Adipocyte (in vitro differentiated cells): ENCODE measurements at regions not wholly inside any gene's neighbourhood (a gene's known extent, or its start where the extent isn't known, plus 50 kb on each side); places are given as distances from the start of the nearest gene placed in this dataset.
"Not testable (repeated sequence)": the region's sequence is repeated elsewhere in the genome, so short reads cannot be mapped to it uniquely, and the experiment has no call there.

Experiments used
- DNase-seq: peaks from one replicate; pipeline ENCODE4 v3.0.0-alpha.2; 2015; ENCODE audit warnings: low read depth
- H3K27me3 ChIP-seq: replicated peaks from 2 replicates; pipeline ENCODE4 v1.7.0; 2013; ENCODE audit warnings: mild to moderate bottlenecking, low read length, moderate library complexity; ENCODE audit not compliant: control insufficient read depth, insufficient read depth
- H3K36me3 ChIP-seq: 2 replicates; pipeline ENCODE4 v1.7.0; 2013; ENCODE audit warnings: low read length, mild to moderate bottlenecking, moderate library complexity; ENCODE audit not compliant: control insufficient read depth, insufficient read depth, severe bottlenecking
- H3K4me1 ChIP-seq: 2 replicates; pipeline ENCODE4 v1.7.0; 2013; ENCODE audit warnings: mild to moderate bottlenecking, low read length, moderate library complexity; ENCODE audit not compliant: control insufficient read depth, insufficient read depth
- H3K4me3 ChIP-seq: 2 replicates; pipeline ENCODE4 v1.7.0; 2013; ENCODE audit warnings: mild to moderate bottlenecking, low read length, moderate library complexity
- H3K9ac ChIP-seq: 2 replicates; pipeline ENCODE4 v1.7.0; 2013; ENCODE audit warnings: mild to moderate bottlenecking, low read length, moderate library complexity
- H3K9me3 ChIP-seq: 2 replicates; pipeline ENCODE4 v1.7.0; 2013; ENCODE audit warnings: mild to moderate bottlenecking, low read length, moderate library complexity; ENCODE audit not compliant: control insufficient read depth

GRCh38 chr13:55038230-55038629, 2009.6 kb downstream of the OLFM4 start:
- no peaks in the 10 kb centered on the region for H3K9me3 ChIP-seq
- no peak overlapping the region for H3K4me3 ChIP-seq
- no peaks in the 10 kb centered on the region for H3K36me3 ChIP-seq
- H3K4me1 ChIP-seq = no peaks in the 10 kb centered on the region
- H3K27me3 ChIP-seq = no peaks in the 10 kb centered on the region
- H3K9ac ChIP-seq = no peak overlapping the region
- no peak for DNase-seq

- H3K9me3 ChIP-seq, H3K4me3 ChIP-seq, H3K4me1 ChIP-seq, H3K36me3 ChIP-seq, H3K9ac ChIP-seq, DNase-seq, H3K27me3 ChIP-seq: not testable (repeated sequence)
Observed at GRCh38 chr13:55053891-55054550, 2025.4 kb downstream of the OLFM4 start.

GRCh38 chr13:55055666-55056065, 2027.1 kb downstream of the OLFM4 start:
- not testable (repeated sequence) for H3K4me3 ChIP-seq, H3K9ac ChIP-seq, H3K27me3 ChIP-seq, DNase-seq, H3K36me3 ChIP-seq, H3K9me3 ChIP-seq, H3K4me1 ChIP-seq

- no peak overlapping the region for H3K4me3 ChIP-seq
- no peaks in the 10 kb centered on the region for H3K27me3 ChIP-seq
- no peaks in the 10 kb centered on the region for H3K36me3 ChIP-seq
- no peak overlapping the region for H3K9ac ChIP-seq
- no peaks in the 10 kb centered on the region for H3K4me1 ChIP-seq
- no peaks in the 10 kb centered on the region for H3K9me3 ChIP-seq
- DNase-seq = no peak
Observed at GRCh38 chr13:55062662-55063061, 2034.0 kb downstream of the OLFM4 start.

GRCh38 chr13:55067946-55068345, 2039.3 kb downstream of the OLFM4 start:
- Histone ChIP-seq H3K36me3 (no peaks in the 10 kb centered on the region), H3K4me1 (no peaks in the 10 kb centered on the region), H3K4me3 (no peak overlapping the region), H3K27me3 (no peaks in the 10 kb centered on the region), H3K9ac (no peak overlapping the region), H3K9me3 (no peaks in the 10 kb centered on the region)
- no peak for DNase-seq

- Histone ChIP-seq H3K4me1 (no peaks in the 10 kb centered on the region), H3K4me3 (no peak overlapping the region), H3K9ac (no peak overlapping the region), H3K27me3 (no peaks in the 10 kb centered on the region), H3K36me3 (no peaks in the 10 kb centered on the region), H3K9me3 (no peaks in the 10 kb centered on the region)
- no peak for DNase-seq
Observed at GRCh38 chr13:55069746-55070145, 2041.1 kb downstream of the OLFM4 start.

- Histone ChIP-seq H3K4me3 (no peak overlapping the region), H3K4me1 (no peaks in the 10 kb centered on the region), H3K27me3 (no peaks in the 10 kb centered on the region), H3K36me3 (no peaks in the 10 kb centered on the region), H3K9ac (no peak overlapping the region), H3K9me3 (no peaks in the 10 kb centered on the region)
- DNase-seq = no peak
Observed at GRCh38 chr13:55073000-55073399, 2044.4 kb downstream of the OLFM4 start.

GRCh38 chr13:55084630-55085029, 2056.0 kb downstream of the OLFM4 start:
- no peak for DNase-seq
- no peak overlapping the region for H3K9ac ChIP-seq
- H3K4me1 ChIP-seq = no peaks in the 10 kb centered on the region
- H3K27me3 ChIP-seq = no peaks in the 10 kb centered on the region
- H3K4me3 ChIP-seq = no peak overlapping the region
- H3K36me3 ChIP-seq = no peaks in the 10 kb centered on the region
- no peaks in the 10 kb centered on the region for H3K9me3 ChIP-seq

GRCh38 chr13:55087085-55087484, 2053.6 kb upstream of the PRR20A start:
- H3K4me3 ChIP-seq = no peak overlapping the region
- H3K27me3 ChIP-seq = no peaks in the 10 kb centered on the region
- H3K4me1 ChIP-seq = no peaks in the 10 kb centered on the region
- no peaks in the 10 kb centered on the region for H3K36me3 ChIP-seq
- H3K9me3 ChIP-seq = no peaks in the 10 kb centered on the region
- no peak for DNase-seq
- H3K9ac ChIP-seq = no peak overlapping the region

- H3K36me3 ChIP-seq = no peaks in the 10 kb centered on the region
- H3K4me1 ChIP-seq = no peaks in the 10 kb centered on the region
- H3K9me3 ChIP-seq = no peaks in the 10 kb centered on the region
- DNase-seq = no peak
- H3K27me3 ChIP-seq = no peaks in the 10 kb centered on the region
- no peak overlapping the region for H3K9ac ChIP-seq
- H3K4me3 ChIP-seq = no peak overlapping the region
Observed at GRCh38 chr13:55090612-55091011, 2050.1 kb upstream of the PRR20A start.

- H3K4me3 ChIP-seq = no peak overlapping the region
Observed at GRCh38 chr13:55091172-55091571, 2049.5 kb upstream of the PRR20A start.

GRCh38 chr13:55106509-55106908, 2034.2 kb upstream of the PRR20A start:
- H3K27me3 ChIP-seq = no peaks in the 10 kb centered on the region
- H3K4me1 ChIP-seq = no peaks in the 10 kb centered on the region
- H3K9me3 ChIP-seq = no peaks in the 10 kb centered on the region
- H3K36me3 ChIP-seq = no peaks in the 10 kb centered on the region
- no peak overlapping the region for H3K9ac ChIP-seq
- no peak overlapping the region for H3K4me3 ChIP-seq
- no peak for DNase-seq

More at GRCh38 chr13:55091172-55091571, 2049.5 kb upstream of the PRR20A start:
- H3K4me1 ChIP-seq = no peaks in the 10 kb centered on the region
- no peaks in the 10 kb centered on the region for H3K36me3 ChIP-seq
- H3K9ac ChIP-seq = no peak overlapping the region
- DNase-seq = no peak
- H3K9me3 ChIP-seq = no peaks in the 10 kb centered on the region
- H3K27me3 ChIP-seq = no peaks in the 10 kb centered on the region
